Breast epithelium (tissue), 4 donors: ENCODE measurements at regions not wholly inside any gene's neighbourhood (a gene's known extent, or its start where the extent isn't known, plus 50 kb on each side); places are given as distances from the start of the nearest gene placed in this dataset.

Experiments
- DNase-seq, 2 donors: peaks; one replicate each; pipeline ENCODE4 v3.0.0-alpha.2; 2019; ENCODE audit warnings: low spot score in 2 of 2
- H3K27ac ChIP-seq, 2 donors: fragments of 200-600 bp; sonication (generic) in 1 of 2; one replicate each; pipeline ENCODE4 v1.5.1; 2016 to 2019; ENCODE audit warnings: mild to moderate bottlenecking in 1 of 2
- H3K27me3 ChIP-seq, 2 donors: fragments of 200-600 bp; sonication (generic) in 1 of 2; one replicate each; pipeline versions ENCODE4 v1.5.1 to v1.6.0; 2017 to 2019; ENCODE audit warnings: control low read depth in 1 of 2, mild to moderate bottlenecking in 1 of 2
- H3K36me3 ChIP-seq: fragments of 200-600 bp; one replicate; pipeline ENCODE4 v1.5.1; 2019
- H3K4me1 ChIP-seq, 2 donors: fragments of 200-600 bp; sonication (generic); one replicate each; pipeline ENCODE4 v1.5.1; 2016 to 2019; ENCODE audit warnings: control low read depth in 1 of 2
- H3K4me3 ChIP-seq, 3 donors: fragments of 200-600 bp; sonication (generic); 1 replicate in 2 of 3; 2 replicates in 1 of 3; pipeline ENCODE4 v1.5.1; 2016 to 2019; ENCODE audit warnings: mild to moderate bottlenecking in 3 of 3, moderate library complexity in 2 of 3
- H3K9me3 ChIP-seq, 2 donors: fragments of 200-600 bp; sonication (generic) in 1 of 2; one replicate each; pipeline ENCODE4 v1.5.1; 2016 to 2019; ENCODE audit warnings: control low read depth in 1 of 2
- POLR2A ChIP-seq: fragments of 450-650 bp; IDR thresholded peaks from one replicate; pipeline ENCODE4 v1.6.1; 2016; ENCODE audit warnings: antibody characterized with exemption, mild to moderate bottlenecking, moderate library complexity
- POLR2AphosphoS5 ChIP-seq, 3 donors: sonication (generic); formaldehyde crosslinking; IDR thresholded peaks; one replicate each; pipeline ENCODE4 v1.6.1; 2017; ENCODE audit warnings: antibody characterized with exemption in 3 of 3
- intact Hi-C: fragments of 100-400 bp; cut with DNase I; formaldehyde crosslinking; loops from one replicate; pipeline ENCODE4 v1.15.1; 2023; ENCODE audit warnings: low total_unique reads
- TF ChIP-seq, protein P1 (sequence below), 3 donors: fragments of 450-650 bp; IDR thresholded peaks; one replicate each; pipeline ENCODE4 v1.5.1; 2016 to 2017; ENCODE audit warnings: antibody characterized with exemption in 3 of 3, mild to moderate bottlenecking in 3 of 3, moderate library complexity in 3 of 3

DNA sequence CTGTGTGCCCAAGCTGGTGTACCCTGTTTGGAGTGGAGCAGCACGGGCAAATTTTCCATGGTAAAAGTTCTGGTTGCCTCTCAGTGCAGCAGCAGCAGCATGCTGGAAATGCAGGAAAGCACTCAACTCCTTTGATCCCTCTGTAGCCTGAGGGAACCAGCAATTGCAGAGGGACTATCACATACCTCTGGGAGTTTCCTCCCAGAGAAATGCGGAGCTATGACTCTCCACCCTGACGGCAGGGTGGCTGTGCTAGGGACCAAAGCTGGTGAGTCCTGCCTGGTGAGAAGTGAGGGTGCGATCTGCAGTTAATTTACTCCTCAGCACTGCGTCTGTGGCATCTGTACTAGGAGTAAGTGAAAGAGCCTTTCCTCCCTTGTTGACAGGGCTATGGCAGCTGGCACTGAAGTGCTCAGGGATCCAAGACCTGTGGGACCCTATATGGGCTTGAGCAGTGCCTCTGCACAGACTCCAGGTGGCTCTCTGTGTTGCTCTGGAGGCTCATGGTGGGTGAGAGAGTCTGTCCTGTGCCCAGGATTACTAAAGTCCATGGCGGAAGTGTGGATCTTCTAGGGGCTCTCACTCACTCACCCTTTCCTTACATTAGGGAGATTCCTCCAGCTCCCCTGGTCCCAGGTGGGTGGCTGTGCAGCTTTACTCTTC is 601.2 kb upstream of the TYRP1 start:
- no peaks in the 10 kb centered on the region for H3K9me3 ChIP-seq
- intact Hi-C loops, result no loop called here
- DNase-seq, result no peak
- no peaks in the 10 kb centered on the region for H3K4me1 ChIP-seq
- H3K27ac ChIP-seq, result no peak overlapping the region
- no peaks in the 10 kb centered on the region for H3K36me3 ChIP-seq
- TF ChIP-seq POLR2AphosphoS5 (IDR thresholded peaks at IDR 0.05) (no peak), POLR2A (no peak)
- TF ChIP-seq, protein P1, sequence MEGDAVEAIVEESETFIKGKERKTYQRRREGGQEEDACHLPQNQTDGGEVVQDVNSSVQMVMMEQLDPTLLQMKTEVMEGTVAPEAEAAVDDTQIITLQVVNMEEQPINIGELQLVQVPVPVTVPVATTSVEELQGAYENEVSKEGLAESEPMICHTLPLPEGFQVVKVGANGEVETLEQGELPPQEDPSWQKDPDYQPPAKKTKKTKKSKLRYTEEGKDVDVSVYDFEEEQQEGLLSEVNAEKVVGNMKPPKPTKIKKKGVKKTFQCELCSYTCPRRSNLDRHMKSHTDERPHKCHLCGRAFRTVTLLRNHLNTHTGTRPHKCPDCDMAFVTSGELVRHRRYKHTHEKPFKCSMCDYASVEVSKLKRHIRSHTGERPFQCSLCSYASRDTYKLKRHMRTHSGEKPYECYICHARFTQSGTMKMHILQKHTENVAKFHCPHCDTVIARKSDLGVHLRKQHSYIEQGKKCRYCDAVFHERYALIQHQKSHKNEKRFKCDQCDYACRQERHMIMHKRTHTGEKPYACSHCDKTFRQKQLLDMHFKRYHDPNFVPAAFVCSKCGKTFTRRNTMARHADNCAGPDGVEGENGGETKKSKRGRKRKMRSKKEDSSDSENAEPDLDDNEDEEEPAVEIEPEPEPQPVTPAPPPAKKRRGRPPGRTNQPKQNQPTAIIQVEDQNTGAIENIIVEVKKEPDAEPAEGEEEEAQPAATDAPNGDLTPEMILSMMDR (IDR thresholded peaks at IDR 0.05), result no peak
- no peaks in the 10 kb centered on the region for H3K27me3 ChIP-seq
- no peak overlapping the region for H3K4me3 ChIP-seq

DNA sequence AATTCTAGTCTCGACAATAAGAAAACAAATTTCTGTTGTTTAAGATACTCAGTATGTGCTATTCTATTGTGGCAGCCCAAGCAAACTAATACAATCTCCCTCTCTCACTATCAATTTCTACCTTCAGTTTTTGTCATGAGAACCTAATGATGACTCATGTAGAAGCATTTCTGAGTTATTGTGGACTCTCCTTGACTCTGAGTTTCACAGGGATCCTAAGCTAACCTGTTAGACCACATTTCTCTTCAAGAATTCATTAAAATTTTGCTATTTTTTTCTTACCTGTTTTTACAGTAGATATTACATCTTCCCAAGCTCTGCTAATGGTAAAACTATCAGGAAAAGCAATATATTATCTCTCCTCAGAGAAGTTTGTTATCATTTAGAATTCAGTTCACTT is 599.1 kb upstream of the TYRP1 start:
- Histone ChIP-seq H3K27me3 (no peaks in the 10 kb centered on the region), H3K4me3 (no peak overlapping the region), H3K27ac (no peak overlapping the region), H3K9me3 (no peaks in the 10 kb centered on the region), H3K36me3 (no peaks in the 10 kb centered on the region), H3K4me1 (no peaks in the 10 kb centered on the region)
- TF ChIP-seq POLR2AphosphoS5 (IDR thresholded peaks at IDR 0.05) (no peak), POLR2A (no peak)
- TF ChIP-seq, protein P1 (IDR thresholded peaks at IDR 0.05), result no peak
- intact Hi-C loops, result no loop called here
- DNase-seq, result no peak

- no peak for DNase-seq
- peaks cover 0 to 6% of the 10 kb centered on the region in 2 donors for H3K9me3 ChIP-seq
- no peaks in the 10 kb centered on the region for H3K27me3 ChIP-seq
- H3K4me1 ChIP-seq, result no peaks in the 10 kb centered on the region
- no peaks in the 10 kb centered on the region for H3K36me3 ChIP-seq
- TF ChIP-seq POLR2A, result no peak
- TF ChIP-seq POLR2AphosphoS5 (IDR thresholded peaks at IDR 0.05), result no peak
- TF ChIP-seq, protein P1 (IDR thresholded peaks at IDR 0.05), result no peak
- H3K27ac ChIP-seq, result no peak overlapping the region
- intact Hi-C loops, result no loop called here
- no peak overlapping the region for H3K4me3 ChIP-seq
These were observed 597.3 kb upstream of the TYRP1 start for GRCh38 chr9:12095931-12096330.

DNA sequence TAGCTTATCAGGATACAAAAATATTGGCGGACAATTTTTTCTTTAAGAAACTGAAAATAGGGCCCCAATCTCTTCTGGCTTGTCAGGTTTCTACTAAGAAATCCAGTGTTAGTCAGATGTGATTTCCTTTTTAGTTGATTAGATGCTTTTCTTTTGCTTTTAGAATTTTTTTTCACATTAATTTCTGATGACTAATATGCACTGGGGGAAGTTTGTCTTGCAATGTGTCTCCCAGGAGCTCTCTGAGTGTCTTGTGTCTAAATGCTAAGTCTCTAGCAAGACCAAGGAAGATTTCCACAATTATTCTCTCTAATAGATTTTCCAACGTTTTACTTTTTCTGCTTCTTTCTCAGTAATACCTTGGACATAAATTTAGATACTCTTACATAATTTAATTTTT is 559.8 kb upstream of the TYRP1 start:
- no peak for TF ChIP-seq POLR2A
- TF ChIP-seq, protein P1 (IDR thresholded peaks at IDR 0.05), result no peak
- no peak for TF ChIP-seq POLR2AphosphoS5 (IDR thresholded peaks at IDR 0.05)
- Histone ChIP-seq H3K9me3 (no peaks in the 10 kb centered on the region), H3K27ac (no peak overlapping the region), H3K4me3 (no peak overlapping the region), H3K27me3 (no peaks in the 10 kb centered on the region), H3K4me1 (no peaks in the 10 kb centered on the region), H3K36me3 (no peaks in the 10 kb centered on the region)
- intact Hi-C loops, result no loop called here
- DNase-seq, result no peak

- DNase-seq, result no peak
- Histone ChIP-seq H3K27ac (no peak overlapping the region), H3K4me1 (no peaks in the 10 kb centered on the region), H3K4me3 (no peak overlapping the region), H3K9me3 (no peaks in the 10 kb centered on the region), H3K36me3 (no peaks in the 10 kb centered on the region), H3K27me3 (no peaks in the 10 kb centered on the region)
- intact Hi-C loops, result no loop called here
- TF ChIP-seq POLR2AphosphoS5 (IDR thresholded peaks at IDR 0.05) (no peak), POLR2A (no peak)
- TF ChIP-seq, protein P1 (IDR thresholded peaks at IDR 0.05), result no peak
These were observed 551.8 kb upstream of the TYRP1 start for GRCh38 chr9:12141422-12141821.
